ENCODE measurements at regions not wholly inside any gene's neighbourhood (a gene's known extent, or its start where the extent isn't known, plus 50 kb on each side); places are given as distances from the start of the nearest gene placed in this dataset.

DNA sequence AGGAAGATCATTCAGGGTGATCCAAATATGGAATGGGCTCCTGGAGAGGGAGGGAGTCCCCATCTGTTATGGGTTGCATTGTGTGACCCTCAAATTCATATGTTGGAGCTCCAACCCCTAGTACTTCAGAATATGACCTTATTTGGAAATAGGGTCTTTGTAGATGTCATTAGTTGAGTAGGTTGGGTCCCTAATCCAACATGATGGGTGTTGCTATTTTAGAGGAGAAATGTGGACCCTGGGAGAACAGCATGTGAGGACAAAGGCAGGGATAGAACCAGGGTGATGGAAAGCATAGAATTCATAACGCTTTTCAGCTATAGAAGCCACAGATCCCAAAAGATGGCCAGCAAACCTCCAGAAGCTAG lies 91.5 kb upstream of the SMNDC1 start:
- intact Hi-C loops (cut with DNase I; ENCODE audit: low total_unique reads) = no loop called here
- TF ChIP-seq, protein P1, sequence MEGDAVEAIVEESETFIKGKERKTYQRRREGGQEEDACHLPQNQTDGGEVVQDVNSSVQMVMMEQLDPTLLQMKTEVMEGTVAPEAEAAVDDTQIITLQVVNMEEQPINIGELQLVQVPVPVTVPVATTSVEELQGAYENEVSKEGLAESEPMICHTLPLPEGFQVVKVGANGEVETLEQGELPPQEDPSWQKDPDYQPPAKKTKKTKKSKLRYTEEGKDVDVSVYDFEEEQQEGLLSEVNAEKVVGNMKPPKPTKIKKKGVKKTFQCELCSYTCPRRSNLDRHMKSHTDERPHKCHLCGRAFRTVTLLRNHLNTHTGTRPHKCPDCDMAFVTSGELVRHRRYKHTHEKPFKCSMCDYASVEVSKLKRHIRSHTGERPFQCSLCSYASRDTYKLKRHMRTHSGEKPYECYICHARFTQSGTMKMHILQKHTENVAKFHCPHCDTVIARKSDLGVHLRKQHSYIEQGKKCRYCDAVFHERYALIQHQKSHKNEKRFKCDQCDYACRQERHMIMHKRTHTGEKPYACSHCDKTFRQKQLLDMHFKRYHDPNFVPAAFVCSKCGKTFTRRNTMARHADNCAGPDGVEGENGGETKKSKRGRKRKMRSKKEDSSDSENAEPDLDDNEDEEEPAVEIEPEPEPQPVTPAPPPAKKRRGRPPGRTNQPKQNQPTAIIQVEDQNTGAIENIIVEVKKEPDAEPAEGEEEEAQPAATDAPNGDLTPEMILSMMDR (IDR thresholded peaks at IDR 0.05) = no peak
- no peak for TF ChIP-seq POLR2A (IDR thresholded peaks at IDR 0.05)
- H3K4me3 ChIP-seq (ENCODE audit: low read depth, poor library complexity, severe bottlenecking) = no peak overlapping the region
- WGBS, 2 donors = 93 to 97% methylated on average over 1 of the region's 1 CpG
- DNase-seq (ENCODE audit: low spot score in 2 of 2) = no peak

DNA sequence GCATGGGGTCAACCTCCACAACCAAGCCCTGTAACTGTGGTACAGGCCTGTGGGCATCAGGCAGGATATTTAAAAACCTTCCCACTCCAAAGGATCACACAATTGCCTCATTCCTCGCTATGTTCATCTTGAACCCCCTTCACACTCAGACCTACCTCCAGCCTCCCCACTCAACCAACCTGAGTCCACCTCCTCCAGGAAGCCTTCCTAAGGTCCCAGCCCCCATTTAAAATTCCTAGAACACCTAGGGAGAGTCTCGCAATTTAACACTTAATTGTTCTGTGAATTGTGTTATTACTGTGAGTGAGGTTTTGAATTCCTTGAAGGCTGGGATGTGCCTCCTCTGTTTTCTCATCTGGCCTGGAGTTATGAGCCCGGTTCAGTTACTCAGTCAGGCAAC lies 93.1 kb upstream of the SMNDC1 start:
- intact Hi-C loops (cut with DNase I; ENCODE audit: low total_unique reads) = no loop called here
- TF ChIP-seq, protein P1 (IDR thresholded peaks at IDR 0.05) = no peak
- no peak for TF ChIP-seq POLR2A (IDR thresholded peaks at IDR 0.05)
- H3K4me3 ChIP-seq (ENCODE audit: low read depth, poor library complexity, severe bottlenecking) = no peak overlapping the region
- no peak for DNase-seq (ENCODE audit: low spot score in 2 of 2)
- WGBS, 2 donors = 80 to 87% methylated on average over 3 of the region's 3 CpGs

DNA sequence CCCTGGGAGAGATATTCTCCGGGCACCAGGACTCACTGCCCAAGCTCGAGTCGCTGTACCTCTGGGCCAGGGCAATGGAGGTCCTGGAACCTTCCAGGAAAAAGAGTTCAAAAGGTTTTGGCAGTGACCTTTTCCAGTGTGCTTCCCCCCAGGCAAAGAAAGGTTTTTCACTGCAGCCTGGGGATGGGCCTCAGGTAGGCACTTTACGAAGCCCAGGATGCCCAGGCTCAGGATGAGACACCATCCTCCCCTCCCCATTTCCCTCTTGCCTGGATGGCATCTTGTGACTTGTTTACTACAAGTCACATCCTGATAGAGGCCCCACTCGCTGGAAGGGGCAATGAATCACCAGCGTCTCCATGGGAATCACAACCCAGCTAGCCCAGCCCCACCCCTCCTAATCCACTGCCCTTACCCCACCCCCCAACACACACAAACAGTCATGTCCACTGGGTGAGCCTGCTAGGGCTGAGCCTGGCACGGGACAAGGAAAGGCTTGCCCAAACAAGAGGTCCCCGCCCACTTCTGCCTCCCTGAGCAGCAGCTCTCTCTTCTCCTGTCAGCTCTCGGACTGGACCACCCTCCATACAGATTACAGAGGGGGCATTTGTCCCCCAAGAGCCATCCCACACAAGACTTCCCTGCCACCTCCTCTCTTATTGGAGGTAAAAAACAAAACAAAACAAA lies 93.8 kb upstream of the SMNDC1 start:
- peak; percentile 86 to 90 for DNase-seq (ENCODE audit: low spot score in 2 of 2)
- TF ChIP-seq POLR2A (IDR thresholded peaks at IDR 0.05) = no peak
- no peak overlapping the region for H3K4me3 ChIP-seq (ENCODE audit: low read depth, poor library complexity, severe bottlenecking)
- intact Hi-C loops (cut with DNase I; ENCODE audit: low total_unique reads) = no loop called here
- WGBS, 2 donors = 20 to 24% methylated on average over 9 of the region's 9 CpGs

DNA sequence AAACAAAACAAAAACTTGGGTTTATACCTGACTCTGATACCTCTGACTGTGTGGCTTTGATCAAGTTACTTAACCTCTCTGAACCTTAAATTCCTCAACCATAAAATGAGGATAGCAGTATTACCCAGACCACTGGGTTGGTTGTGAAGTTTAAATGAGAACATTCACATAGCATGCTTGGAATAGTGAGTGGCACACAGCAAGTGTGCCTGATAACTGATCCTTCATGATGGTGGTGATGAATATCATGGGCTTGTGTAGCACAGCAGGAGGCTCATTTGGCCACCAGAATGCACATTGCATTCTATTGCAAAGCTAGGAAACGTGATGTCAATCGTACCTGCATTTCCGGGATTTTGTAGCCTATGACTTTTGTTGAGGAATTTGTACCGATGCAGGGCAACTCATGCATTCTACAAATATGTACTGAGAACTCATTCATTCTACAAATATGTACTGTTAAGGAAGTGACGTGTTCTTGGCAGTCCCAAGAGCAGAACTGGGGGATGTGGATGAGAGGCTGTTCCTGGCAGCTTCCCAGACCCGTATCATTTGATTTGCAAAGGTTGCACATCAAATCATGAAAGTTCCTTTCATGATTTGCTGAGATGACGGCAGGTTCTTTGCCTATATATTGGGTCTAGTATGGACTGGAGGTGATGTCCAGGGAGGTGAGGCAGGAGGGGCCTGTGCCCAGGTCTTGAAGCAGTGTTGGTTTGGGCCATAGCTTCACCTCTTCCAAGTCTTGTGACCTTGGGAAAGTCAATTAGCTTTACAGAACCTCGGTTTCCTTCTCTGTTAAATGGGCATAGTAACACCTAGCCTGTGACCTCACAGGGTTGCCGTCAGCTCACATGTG lies 94.6 kb upstream of the SMNDC1 start:
- H3K4me3 ChIP-seq (ENCODE audit: low read depth, poor library complexity, severe bottlenecking) = no peak overlapping the region
- DNase-seq (ENCODE audit: low spot score in 2 of 2) = no peak
- TF ChIP-seq, protein P1 (IDR thresholded peaks at IDR 0.05) = no peak
- TF ChIP-seq POLR2A (IDR thresholded peaks at IDR 0.05) = no peak
- intact Hi-C loops (cut with DNase I; ENCODE audit: low total_unique reads) = no loop called here
- WGBS, 2 donors = 42 to 43% methylated on average over 9 of the region's 9 CpGs

DNA sequence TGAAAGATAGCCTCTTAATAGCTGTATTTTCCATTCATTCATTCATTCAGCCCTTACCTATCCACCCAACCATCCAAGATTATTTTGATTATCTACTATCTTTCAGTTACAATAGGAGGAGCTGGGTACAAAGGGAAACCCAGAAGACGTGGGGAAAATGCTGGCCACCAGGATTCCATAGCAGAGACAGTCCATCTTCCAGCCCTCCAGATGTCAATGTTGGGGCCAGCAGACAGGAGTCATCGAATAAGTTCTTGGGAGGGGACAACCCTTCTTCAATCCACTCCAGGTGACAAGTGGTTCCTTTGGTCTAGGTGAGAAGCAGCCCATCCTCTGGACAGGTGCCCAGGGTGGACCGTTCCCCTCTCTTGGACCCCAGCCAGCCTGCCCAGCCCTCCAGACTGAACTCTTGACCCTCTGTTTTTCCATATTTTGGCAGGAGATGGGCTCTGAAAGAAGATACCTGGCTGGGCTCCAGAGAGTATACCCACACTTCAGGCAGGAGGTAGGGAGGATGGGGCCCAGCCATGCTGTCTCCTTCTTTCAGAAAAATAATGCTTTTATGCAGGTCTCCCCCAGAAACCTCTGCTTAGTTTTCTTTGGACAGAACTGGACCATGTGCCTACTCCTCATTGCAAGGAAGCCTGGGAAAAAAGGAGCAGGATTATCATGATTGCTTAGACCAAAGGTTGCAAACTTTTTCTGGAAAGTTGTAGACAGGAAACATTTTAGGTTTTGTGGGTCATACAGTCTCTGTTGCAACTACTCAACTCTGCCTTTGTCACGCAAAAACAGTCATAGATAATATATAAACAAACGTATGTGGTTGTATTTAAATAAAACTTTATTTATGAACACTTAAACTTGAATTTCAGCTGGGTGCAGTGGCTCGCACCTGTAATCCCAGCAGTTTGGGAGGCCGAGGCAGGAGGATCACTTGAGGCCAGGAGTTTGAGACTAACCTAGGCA lies 95.5 kb upstream of the SMNDC1 start:
- 81 to 88% methylated on average over 7 of the region's 7 CpGs for WGBS, 2 donors
- H3K4me3 ChIP-seq (ENCODE audit: low read depth, poor library complexity, severe bottlenecking) = no peak overlapping the region
- DNase-seq (ENCODE audit: low spot score in 2 of 2) = no peak
- TF ChIP-seq POLR2A (IDR thresholded peaks at IDR 0.05) = no peak
- TF ChIP-seq, protein P1 (IDR thresholded peaks at IDR 0.05) = no peak
- intact Hi-C loops (cut with DNase I; ENCODE audit: low total_unique reads) = no loop called here
